HPDE6-E6E7 (cell line): ENCODE measurements at regions not wholly inside any gene's neighbourhood (a gene's known extent, or its start where the extent isn't known, plus 50 kb on each side); places are given as distances from the start of the nearest gene placed in this dataset.
A peak's percentile ranks its signal among the peaks of the same experiment; 100 is the strongest.
"Not testable (repeated sequence)": the region's sequence is repeated elsewhere in the genome, so short reads cannot be mapped to it uniquely, and the experiment has no call there.

Experiments used
- DNase-seq: peaks from one replicate; pipeline ENCODE4 v3.0.0; 2011; ENCODE audit warnings: missing footprints; ENCODE audit errors: extremely low spot score

DNA sequence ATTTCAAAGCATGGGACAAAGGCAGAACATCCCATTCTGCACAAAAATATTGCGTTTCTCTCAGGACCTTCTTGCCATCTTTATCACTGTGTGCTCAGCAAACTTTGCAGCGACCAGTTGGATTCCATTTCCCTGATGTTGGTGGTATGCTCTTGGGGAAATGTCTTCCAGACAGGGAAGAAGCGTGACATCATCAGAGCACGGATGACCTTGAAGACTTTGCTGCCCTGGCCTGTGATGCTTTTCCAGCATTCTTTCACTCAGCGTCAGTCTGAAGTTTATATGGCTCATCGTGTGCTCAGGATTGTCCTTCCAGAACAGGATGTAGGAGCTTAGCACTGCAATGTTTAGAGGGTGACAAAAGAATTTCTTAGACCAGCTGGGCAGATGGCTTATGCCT lies 131.4 kb upstream of the F3 start:
- no peak for DNase-seq

DNA sequence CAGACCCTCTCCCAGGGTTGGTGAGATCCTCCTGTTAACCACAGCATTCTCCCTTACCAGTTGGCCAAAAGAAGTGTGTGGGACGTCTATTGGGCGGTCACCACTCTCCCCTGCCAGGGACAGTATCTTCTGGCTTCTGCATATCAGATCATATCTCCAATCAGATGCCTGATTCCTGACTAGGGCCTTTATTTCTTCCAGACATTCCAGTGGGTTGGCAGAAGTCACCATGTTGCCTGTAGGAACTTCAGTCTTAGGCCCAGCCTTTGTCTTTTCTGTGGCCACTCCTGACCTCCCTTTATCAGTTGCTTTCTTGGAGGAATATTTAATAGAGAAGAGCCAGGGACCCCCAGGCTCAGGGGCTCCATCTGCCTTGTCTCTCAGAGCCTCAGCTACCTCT lies 130.4 kb upstream of the F3 start:
- DNase-seq, result no peak

DNA sequence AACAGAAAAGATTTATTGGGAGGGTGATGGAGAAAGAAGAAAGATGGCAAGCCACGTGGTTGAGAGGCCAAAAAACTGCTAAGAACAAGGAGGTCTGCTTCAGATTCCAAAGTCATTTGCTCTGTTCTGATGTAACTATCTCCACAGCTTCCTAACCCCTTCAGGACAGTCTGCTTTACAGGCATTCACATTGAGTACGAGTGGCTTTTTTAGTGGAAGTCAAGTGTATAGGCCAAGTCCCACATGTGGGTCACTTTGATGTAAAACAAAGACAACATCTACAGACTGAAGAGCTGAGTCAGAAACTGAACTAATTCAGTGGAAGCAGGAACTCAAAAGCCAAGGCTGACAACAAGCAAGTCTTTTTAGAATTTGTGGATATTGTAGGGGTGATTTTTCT lies 128.7 kb upstream of the F3 start:
- DNase-seq, result no peak

DNA sequence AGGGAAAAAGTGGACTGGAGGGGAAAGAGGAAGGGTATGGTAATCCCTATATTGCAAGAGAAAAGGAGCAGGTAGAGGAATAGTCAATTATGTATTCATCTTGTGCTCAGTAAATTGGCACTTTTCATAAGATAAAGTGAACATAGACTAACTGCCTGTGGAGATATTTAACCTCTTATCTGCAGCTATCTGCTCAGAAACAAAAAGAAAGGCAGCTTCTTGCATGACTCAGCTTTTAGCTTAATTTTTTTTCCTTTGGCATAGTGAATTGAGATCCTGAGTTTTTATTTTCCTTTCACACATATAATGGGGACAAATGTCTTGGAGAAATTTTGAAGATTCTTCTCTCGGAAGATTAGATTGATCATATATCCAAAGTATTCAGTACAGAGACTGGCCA lies 127.6 kb upstream of the F3 start:
- DNase-seq, result no peak

DNA sequence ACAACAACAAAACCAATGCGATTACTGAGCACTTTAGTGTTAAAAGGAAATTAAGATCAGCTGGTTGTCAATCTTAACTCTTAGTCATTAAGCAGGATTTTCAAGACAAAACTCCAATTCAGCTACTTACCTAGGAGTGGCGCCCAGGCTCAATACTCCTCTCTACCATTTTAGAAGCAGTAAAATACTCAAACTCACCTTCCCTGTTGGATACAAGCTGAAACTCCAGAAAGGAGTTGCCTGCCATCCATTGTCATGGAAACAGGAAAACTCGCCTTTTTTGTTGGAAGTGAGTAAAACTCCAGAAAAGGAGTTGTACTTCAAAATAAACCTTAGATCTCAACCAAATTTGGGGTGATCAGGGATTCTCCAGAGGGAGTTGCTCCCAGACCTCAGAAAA lies 127.0 kb upstream of the F3 start:
- DNase-seq, result no peak

DNA sequence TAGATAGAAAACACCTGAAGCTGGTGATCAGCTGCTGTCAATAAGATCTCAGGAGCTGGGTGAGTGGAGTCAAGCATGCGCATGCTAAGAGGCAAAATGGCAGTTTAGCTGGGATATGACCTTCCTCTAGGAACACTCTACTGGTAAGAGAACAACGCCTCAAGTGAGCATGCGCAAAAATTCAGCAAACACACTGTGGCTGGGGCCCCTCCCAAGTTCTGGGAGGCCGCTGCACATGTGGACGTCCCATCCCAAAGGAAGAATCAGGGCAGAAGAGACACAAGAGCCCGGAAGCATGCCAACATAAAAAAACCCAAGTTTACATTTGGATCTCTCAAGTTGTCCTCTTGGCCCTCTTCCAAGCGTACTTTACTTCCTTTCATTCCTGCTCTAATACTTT lies 126.3 kb upstream of the F3 start:
- no peak for DNase-seq

DNA sequence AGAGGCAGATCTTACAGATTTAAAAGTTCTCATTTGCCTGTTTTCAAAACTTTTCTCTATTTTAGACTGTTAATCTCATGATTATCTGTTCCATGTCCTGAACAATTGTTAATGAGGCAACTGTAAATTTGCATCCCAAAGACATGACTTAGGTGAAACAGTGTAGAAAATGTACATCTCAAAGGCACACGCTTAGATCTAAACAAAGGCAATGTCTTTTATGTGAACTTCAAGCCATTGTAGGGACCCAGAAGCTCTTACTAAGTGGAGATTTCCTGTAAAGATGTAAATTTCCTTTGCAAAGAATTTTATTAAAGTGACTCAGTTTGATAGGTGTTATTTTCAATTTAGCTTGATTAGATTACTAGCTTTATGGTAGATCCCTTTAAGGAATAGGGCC lies 125.2 kb upstream of the F3 start:
- DNase-seq, result no peak

DNA sequence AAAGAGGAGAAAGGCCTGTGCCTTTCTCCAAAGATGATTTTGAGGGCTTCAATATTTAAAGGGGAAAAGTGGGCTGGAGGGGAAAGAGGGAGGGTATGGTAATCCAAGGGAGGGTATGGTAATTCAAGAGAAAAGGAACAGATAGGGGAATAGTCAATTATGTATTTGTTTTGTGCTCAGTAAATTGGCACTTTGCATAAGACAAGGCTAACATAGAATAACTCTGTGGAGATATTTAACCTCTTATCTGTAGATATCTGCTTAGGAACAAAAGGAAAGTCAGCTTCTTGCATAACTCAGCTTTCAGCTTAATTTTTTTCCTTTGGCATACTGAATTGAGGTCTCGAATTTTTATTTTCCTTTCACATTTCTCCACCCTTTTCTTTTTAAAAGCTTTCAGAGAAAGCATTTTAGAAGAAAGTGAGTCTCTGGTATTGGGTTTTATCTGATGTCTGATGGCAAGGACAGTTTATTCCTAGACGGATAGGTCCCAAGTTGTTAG lies 119.9 kb upstream of the F3 start:
- DNase-seq, result no peak

DNA sequence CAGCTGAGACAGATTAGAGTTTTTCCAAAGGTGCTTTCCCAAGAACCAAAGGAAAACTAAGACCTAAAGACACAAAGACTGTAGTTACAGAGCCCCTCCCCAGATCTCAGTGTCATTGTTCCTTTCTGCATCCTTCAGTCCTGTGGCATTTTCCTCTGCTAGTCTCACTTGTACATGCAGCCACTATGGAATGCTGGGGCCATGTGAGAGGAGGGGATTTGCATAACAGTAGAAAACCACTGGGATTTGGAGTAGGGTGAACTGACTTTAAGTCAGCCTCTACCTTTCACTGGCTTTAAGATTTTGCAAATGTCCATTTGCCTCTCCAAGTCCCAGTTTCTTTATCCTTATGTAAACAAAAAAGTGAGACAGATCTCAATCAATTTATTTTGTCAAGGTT lies 119.4 kb upstream of the F3 start:
- no peak for DNase-seq

DNA sequence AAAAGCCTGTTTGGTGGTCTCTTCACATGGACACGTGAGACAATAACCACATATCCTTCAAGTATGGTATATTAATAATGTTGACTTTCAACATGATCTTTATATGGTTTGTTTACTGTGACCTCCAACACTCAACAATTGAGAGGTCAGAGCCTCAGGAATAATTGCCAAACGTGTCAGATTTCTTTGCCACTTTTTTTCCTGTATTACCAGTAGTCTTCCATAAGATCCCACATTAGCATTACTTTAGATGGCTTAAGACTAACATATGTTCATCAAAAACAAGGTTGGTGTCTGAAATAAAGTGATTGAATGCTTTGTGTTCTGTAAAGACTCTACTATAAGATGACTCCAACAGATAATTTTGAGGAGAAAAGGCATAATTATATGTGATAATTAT lies 118.7 kb upstream of the F3 start:
- DNase-seq, result no peak

DNA sequence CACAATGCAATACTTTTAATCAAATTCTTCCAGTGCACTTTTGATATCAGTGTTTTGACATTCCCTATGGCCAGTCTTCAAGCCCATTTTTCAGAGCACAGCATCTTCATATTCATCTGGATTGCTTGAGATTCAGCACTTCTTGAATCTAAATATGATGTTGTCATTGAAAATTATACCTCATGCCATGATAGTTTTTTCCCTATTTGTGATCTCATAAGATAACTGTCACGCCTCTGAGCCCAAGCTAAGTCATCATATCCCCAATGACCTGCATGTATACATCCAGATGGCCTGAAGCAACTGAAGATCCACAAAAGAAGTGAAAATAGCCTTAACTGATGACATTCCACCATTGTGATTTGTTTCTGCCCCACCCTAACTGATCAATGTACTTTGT lies 117.6 kb upstream of the F3 start:
- DNase-seq, result not testable (repeated sequence)

DNA sequence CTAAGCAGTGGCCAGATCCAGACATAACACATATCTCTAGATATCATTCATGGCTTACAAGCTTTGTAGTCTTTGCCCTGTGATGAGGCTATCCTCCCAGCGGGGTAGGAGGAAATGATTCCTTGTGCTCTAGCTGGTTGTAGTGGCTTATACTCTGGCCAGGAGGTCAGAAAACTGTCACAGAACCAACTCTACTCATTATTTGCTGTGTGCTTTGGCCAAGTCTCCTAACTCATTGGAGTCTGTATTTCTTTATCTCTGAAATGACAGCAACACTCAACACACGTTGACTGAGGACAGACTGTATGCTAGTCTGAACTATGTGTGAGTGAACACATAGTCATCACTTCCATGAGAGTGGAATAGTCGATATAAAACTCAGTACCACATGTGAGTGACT lies 116.7 kb upstream of the F3 start:
- no peak for DNase-seq

DNA sequence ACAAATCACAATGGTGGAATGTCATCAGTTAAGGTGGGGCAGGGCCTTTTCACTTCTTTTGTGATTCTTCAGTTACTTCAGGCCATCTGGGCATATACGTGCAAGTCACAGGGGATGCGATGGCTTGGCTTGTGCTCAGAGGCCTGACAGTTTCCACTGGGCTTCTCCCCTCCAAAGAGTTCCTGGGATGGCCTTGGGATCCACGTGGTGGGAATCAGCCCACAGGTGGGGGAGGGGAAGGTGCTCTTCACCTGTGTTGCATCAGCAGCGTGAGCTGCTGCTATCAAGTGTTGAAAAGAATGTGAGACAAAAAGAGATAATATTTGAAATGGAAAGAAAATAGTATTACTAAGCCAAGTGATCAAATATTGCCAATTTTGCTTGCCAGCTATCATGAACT lies 116.2 kb upstream of the F3 start:
- DNase-seq, result not testable (repeated sequence)

DNA sequence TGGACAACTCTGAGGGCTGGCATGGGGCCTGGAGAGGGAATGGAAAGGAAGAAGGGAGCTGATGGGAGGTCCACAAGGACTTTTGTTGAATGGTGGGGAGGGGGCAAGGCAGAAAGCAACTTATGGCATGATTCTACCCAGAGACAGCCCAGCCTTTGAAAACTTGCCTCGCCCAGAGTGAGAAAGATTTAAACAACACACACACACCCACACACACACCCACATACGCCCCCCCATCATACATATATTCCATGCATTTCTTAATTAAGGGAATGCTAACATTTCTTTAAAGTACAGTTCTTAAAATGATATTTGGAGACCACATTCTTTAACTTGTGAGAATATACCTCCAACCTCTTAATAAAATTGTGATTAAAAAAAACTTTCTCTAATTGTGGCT lies 115.4 kb upstream of the F3 start:
- DNase-seq, result no peak

DNA sequence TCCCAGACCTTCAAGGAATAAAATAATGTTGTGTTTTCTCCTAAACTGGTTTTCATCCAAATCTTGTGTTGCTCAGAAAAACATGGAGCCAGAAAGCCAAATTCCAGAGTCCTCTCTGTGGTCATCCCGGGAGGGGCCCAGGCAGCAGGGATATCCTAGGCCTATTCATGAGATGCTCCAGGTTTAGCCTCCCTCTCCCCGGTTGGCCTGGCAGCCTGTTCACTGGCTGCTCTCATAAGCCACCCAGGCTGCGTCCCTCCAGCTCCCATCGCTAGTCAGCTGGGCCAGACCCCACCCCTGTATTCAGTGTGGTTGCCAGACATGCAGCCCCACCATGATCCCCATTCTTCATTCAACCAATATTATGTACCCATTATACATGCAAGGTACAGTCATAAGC lies 113.4 kb upstream of the F3 start:
- DNase-seq, result no peak

DNA sequence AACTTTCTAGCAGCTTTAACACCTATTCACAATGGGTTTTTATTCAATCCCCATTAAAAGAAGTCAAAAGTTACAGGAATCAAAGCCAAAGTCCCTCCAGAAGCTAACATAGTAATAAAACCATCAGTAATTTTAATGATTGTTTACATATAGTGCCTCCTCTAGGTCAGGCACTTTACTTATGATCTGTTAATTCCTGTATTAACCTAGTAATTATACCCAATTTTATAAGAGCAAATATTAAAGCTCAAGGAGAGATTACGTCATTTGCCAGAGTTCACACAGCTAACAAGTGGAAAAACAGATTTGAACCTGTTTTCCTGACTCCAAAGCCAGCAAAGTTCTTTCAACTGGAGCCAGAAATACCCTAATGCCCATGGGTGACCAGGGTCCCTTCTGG lies 112.9 kb upstream of the F3 start:
- DNase-seq, result no peak

DNA sequence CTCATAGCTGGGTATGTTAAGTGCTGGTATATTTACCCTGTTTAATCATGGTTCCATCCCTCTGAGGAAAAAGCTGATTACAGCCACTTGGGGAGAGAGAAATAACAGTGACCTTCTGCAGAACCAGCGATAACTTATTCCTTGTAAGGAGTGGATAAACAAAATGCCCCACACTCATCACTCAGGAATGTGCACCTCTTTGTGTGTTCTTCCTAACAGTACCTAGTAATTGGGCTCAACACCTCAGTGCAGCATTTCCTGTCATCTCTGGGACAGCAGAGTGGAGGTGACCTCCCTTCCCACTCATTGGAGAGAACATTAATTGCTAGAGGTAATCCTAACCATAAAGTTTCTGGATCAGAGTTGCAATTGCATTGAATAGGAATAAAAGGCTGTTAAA lies 112.5 kb upstream of the F3 start:
- no peak for DNase-seq

DNA sequence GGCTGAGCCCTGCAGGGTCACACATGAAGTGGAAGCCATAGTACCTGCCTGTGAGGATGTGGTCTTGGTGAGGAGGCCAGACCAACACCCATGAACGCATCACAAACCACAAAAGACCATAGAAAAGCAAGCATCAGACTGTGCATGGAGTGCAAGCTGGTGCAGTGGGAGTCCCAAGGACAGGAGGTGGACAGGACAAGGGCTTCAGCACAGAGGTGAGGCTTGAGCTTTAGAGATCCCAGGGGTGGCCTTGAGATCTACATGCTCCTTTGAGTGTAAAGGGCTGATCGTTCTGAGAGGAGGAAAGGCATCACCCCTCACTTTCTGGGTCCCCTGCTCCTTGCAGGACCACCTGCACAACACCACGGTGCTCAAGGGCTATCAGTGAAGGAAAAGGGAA lies 111.9 kb upstream of the F3 start:
- DNase-seq, result no peak

DNA sequence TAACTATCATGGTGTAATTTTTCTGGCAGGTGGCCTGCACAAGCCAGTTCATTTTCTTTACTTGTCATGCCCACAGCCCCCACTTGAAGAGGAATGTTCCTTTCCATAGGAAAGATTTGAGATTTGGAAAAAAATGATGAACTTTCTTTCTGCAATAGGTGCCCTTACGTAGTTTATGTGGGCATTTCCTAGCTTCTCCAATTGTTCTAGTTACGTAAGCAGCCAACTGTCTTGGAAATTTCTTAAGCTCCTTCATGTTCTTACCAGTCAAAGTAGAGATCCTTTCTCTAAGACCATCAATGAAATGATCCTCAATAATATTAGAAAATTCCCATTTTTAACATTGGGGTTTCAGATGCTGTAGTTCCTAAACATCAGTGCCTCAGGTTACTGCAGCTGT lies 109.5 kb upstream of the F3 start:
- DNase-seq, result no peak

DNA sequence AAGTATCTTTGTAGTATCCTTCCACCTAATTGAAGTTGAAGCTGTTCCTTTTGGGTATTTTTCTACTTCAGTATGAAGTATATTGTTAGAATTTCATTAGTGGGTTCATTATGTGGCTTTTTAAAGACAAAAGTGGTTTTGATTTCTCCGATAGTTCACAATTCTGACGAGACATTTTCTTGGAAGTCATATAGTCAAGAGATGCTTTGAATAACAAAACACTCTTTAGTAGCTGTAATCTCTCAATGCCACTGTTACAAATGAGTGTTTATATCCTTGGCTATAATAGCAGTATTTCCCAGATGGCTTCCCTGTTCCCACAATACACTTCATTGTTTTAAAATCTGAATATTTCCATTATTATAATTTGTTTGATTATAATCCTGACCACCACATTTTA lies 108.7 kb upstream of the F3 start:
- DNase-seq, result no peak

DNA sequence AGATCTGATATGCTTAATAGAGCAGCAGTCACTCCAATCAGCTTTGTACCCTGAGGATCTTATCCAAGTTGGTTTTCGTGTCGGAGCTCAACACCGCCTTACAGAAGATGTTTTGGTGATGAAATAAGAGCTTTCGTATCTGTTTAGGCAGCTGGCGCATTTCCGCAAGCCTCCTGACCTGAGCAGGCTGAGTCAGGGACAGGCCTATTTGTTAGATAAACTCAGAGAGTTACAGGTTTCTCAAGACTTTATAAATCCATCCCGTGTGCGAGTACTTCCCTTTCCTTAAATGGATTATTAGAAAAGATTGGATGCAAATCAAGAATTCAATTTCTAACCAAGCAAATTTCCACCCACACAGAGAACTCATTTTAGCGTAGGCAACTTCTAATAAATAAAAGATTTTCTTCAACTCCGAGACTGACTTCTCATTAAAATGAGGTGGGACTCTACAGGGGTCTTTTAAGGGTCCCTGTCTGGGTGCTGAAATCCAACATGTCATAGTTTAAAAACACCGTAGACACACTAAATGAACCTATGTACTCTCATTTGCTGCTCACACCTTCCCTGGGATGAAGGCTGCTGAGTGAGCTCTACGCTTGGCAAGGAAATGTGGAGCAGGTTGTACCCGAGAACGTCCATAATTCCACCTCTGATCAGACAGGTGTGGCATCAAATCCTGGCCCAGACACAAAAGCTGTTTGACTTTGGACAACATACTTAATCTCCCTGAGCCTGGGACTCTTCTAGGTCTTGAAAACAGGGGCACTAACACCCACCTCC lies 106.9 kb upstream of the F3 start:
- DNase-seq, result peak; percentile 90

DNA sequence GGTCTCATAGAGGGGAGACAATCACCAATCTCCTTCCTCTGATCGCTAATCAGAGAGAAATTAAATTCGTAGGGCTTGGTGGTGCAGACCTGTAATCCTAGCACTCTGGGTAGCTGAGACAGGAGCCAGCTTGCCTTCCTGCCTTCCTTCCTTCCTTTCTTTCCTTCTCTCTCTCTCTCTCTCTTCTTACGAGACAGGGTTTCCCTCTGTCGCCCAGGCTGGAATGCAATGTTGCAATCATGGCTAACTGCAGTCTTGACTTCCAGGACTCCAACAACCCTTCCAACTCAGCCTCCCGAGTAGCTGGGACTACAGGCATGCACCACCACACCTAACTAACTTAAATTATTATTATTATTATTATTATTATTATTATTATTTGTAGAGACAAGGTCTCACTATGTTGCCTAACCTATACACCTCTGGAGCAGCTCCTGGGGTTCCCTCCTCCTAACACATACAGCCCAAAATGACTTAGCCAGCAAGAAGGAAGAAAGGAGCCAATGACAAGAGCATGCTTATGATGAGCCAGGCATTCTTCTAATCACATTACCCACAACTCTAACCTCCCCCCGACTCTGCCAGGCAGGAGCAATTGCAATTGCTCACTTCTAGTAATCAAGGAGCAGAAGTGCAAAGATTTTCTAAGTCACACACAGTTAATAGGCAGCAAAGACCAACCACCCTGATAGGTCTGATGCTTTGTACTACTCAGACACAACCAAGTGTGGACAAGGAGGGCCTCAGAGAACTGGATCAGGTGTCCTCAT lies 105.4 kb upstream of the F3 start:
- DNase-seq, result no peak

DNA sequence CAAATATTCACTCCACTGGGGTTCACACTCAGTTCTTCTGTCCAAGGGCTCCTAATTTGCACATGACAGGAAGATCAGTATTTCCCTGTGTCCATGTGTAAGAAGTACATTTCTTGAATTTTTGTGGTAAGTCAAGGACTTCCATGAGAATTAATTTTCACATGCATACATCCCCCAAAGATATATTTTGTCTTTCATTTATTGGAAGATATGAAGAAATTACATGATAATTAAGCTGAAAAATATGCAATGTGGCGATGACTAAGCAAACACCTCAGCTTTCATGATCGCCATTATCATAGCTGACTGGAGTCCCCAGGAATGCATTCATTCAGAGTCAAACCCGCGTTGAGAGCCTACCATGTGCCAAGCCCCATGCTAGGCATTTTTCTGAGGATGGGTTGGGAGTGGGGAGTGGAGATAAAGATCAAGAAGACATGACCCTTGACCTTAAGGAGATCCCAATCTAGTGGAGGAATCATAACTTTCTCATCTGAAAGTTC lies 104.6 kb upstream of the F3 start:
- peak; percentile 69 for DNase-seq
